Ureter (tissue), 1 donor: ENCODE measurements at regions not wholly inside any gene's neighbourhood (a gene's known extent, or its start where the extent isn't known, plus 50 kb on each side); places are given as distances from the start of the nearest gene placed in this dataset.

ENCODE experiments used
- DNase-seq: peaks from one replicate; pipeline ENCODE4 v3.0.0-alpha.2; 2020; ENCODE audit warnings: low spot score
- donor health status: DM: yes; HTN: yes; CAD: no.

- DNase-seq = no peak
These were observed 308.1 kb upstream of the ZFHX3 start for GRCh38 chr16:73355981-73356380.

GRCh38 chr16:73354434-73354833, 306.5 kb upstream of the ZFHX3 start:
- no peak for DNase-seq

GRCh38 chr16:73350707-73351452, 303.0 kb upstream of the ZFHX3 start:
- no peak for DNase-seq

GRCh38 chr16:73347500-73348375, 299.8 kb upstream of the ZFHX3 start:
- no peak for DNase-seq

GRCh38 chr16:73339821-73340220, 291.9 kb upstream of the ZFHX3 start:
- DNase-seq = no peak

GRCh38 chr16:73337373-73338296, 289.7 kb upstream of the ZFHX3 start:
- no peak for DNase-seq

GRCh38 chr16:73329358-73330286, 281.7 kb upstream of the ZFHX3 start:
- DNase-seq = no peak

GRCh38 chr16:73326770-73327470, 279.0 kb upstream of the ZFHX3 start:
- no peak for DNase-seq

- DNase-seq = no peak
These were observed 278.3 kb upstream of the ZFHX3 start for GRCh38 chr16:73326221-73326620.

- no peak for DNase-seq
These were observed 276.0 kb upstream of the ZFHX3 start for GRCh38 chr16:73323880-73324279.

- DNase-seq = no peak
These were observed 274.9 kb upstream of the ZFHX3 start for GRCh38 chr16:73322856-73323255.

- DNase-seq = no peak
These were observed 273.9 kb upstream of the ZFHX3 start for GRCh38 chr16:73321853-73322252.

GRCh38 chr16:73319737-73320136, 271.8 kb upstream of the ZFHX3 start:
- DNase-seq = no peak

GRCh38 chr16:73319261-73319660, 271.3 kb upstream of the ZFHX3 start:
- DNase-seq = no peak

- DNase-seq = no peak
These were observed 269.5 kb upstream of the ZFHX3 start for GRCh38 chr16:73317321-73317857.

GRCh38 chr16:73315645-73316044, 267.7 kb upstream of the ZFHX3 start:
- no peak for DNase-seq

- no peak for DNase-seq
These were observed 266.0 kb upstream of the ZFHX3 start for GRCh38 chr16:73313950-73314349.

GRCh38 chr16:73311857-73312723, 264.2 kb upstream of the ZFHX3 start:
- no peak for DNase-seq

- DNase-seq = no peak
These were observed 260.8 kb upstream of the ZFHX3 start for GRCh38 chr16:73308771-73309170.
